WTC11 (cell line): ENCODE measurements at regions not wholly inside any gene's neighbourhood (a gene's known extent, or its start where the extent isn't known, plus 50 kb on each side); places are given as distances from the start of the nearest gene placed in this dataset.

Experiments used
- ATAC-seq: fragments of 200-7000 bp; cut with Tn5 transposase; 2 replicates; pipeline ENCODE4 v1.10.0; 2021; ENCODE audit warnings: mild to moderate bottlenecking, moderate library complexity
- CTCF ChIA-PET: fragments of 300-600 bp; sonication (Branson Sonifier 250); formaldehyde crosslinking; loops from one replicate; lab custom pipeline; 2021; ENCODE audit warnings: antibody characterized with exemption; lab: Charles Lee
- POLR2A ChIA-PET: fragments of 350-600 bp; sonication (Branson Sonifier 250); formaldehyde crosslinking; loops from one replicate; lab custom pipeline; 2021; ENCODE audit warnings: antibody characterized with exemption; lab: Charles Lee
- DNase-seq: peaks from one replicate; pipeline ENCODE4 v3.0.0; 2021; ENCODE audit warnings: low spot score
- H3K27ac Mint-ChIP-seq: 2 replicates; pipeline ENCODE4 v1.8.0; 2021; ENCODE audit warnings: mixed read lengths
- H3K27me3 Mint-ChIP-seq: 2 replicates; pipeline ENCODE4 v1.8.0; 2021; ENCODE audit warnings: low read depth, mild to moderate bottlenecking, moderate library complexity, mixed read lengths
- H3K36me3 Mint-ChIP-seq: 2 replicates; pipeline ENCODE4 v1.8.0; 2021; ENCODE audit warnings: mixed read lengths
- H3K4me1 Mint-ChIP-seq: 2 replicates; pipeline ENCODE4 v1.8.0; 2022; ENCODE audit warnings: mixed read lengths
- H3K4me3 Mint-ChIP-seq: 2 replicates; pipeline ENCODE4 v1.8.0; 2021; ENCODE audit warnings: mild to moderate bottlenecking, moderate library complexity, mixed read lengths
- H3K9me3 Mint-ChIP-seq: 2 replicates; pipeline ENCODE4 v1.8.0; 2021; ENCODE audit warnings: mixed read lengths
- AR ChIP-seq: fragments of 250-450 bp; sonication (Bioruptor Pico); IDR thresholded peaks from 2 replicates; pipeline ENCODE4 v1.9.0; 2021; ENCODE audit warnings: mild to moderate bottlenecking
- ATF1 ChIP-seq: sonication (generic); formaldehyde crosslinking; IDR thresholded peaks from 2 replicates; pipeline ENCODE4 v1.8.1; 2023; ENCODE audit warnings: mild to moderate bottlenecking, moderate library complexity, missing genetic modification reagents
- ATF3 ChIP-seq: sonication (generic); formaldehyde crosslinking; conservative IDR thresholded peaks from 2 replicates; pipeline ENCODE4 v1.8.1; 2022; ENCODE audit warnings: mild to moderate bottlenecking, missing genetic modification reagents
- CREB1 ChIP-seq: sonication (generic); formaldehyde crosslinking; IDR thresholded peaks from 2 replicates; pipeline ENCODE4 v1.8.0; 2023; ENCODE audit warnings: mild to moderate bottlenecking, missing genetic modification reagents
- E2F4 ChIP-seq: sonication (generic); formaldehyde crosslinking; IDR thresholded peaks from 2 replicates; pipeline ENCODE4 v1.8.1; 2022; ENCODE audit warnings: low read depth, mild to moderate bottlenecking, moderate library complexity, missing genetic modification reagents, borderline replicate concordance
- EMX1 ChIP-seq: fragments of 250-450 bp; sonication (Bioruptor Pico); IDR thresholded peaks from 2 replicates; pipeline ENCODE4 v1.8.0; 2021; ENCODE audit warnings: mild to moderate bottlenecking
- KAT7 ChIP-seq: sonication (generic); formaldehyde crosslinking; IDR thresholded peaks from 2 replicates; pipeline ENCODE4 v1.8.1; 2023; ENCODE audit warnings: missing genetic modification reagents, mild to moderate bottlenecking, borderline replicate concordance
- MYBL2 ChIP-seq: sonication (generic); formaldehyde crosslinking; IDR thresholded peaks from 2 replicates; pipeline ENCODE4 v1.8.1; 2023; ENCODE audit warnings: mild to moderate bottlenecking, moderate library complexity, missing genetic modification reagents
- NFYB ChIP-seq: sonication (generic); formaldehyde crosslinking; conservative IDR thresholded peaks from 2 replicates; pipeline ENCODE4 v1.8.0; 2022; ENCODE audit warnings: low read depth, missing genetic modification reagents
- NR2C2 ChIP-seq: sonication (generic); formaldehyde crosslinking; IDR thresholded peaks from 2 replicates; pipeline ENCODE4 v1.8.0; 2022; ENCODE audit warnings: mild to moderate bottlenecking, missing genetic modification reagents
- RELA ChIP-seq: sonication (generic); formaldehyde crosslinking; IDR thresholded peaks from 2 replicates; pipeline ENCODE4 v1.8.1; 2022; ENCODE audit warnings: missing genetic modification reagents, mild to moderate bottlenecking, borderline replicate concordance
- SP1 ChIP-seq: sonication (generic); formaldehyde crosslinking; conservative IDR thresholded peaks from 2 replicates; pipeline ENCODE4 v1.8.1; 2022; ENCODE audit warnings: missing genetic modification reagents
- TCF7 ChIP-seq: sonication (generic); formaldehyde crosslinking; IDR thresholded peaks from 2 replicates; pipeline ENCODE4 v1.8.0; 2022; ENCODE audit warnings: mild to moderate bottlenecking, low read depth, missing genetic modification reagents, moderate library complexity
- USF1 ChIP-seq: sonication (generic); formaldehyde crosslinking; IDR thresholded peaks from 2 replicates; pipeline ENCODE4 v1.8.0; 2022; ENCODE audit warnings: mild to moderate bottlenecking, missing genetic modification reagents
- ZNF317 ChIP-seq: sonication (generic); formaldehyde crosslinking; IDR thresholded peaks from 2 replicates; pipeline ENCODE4 v1.8.1; 2023; ENCODE audit warnings: low read depth, mild to moderate bottlenecking, moderate library complexity, missing genetic modification reagents, borderline replicate concordance
- ZNF512 ChIP-seq: sonication (generic); formaldehyde crosslinking; IDR thresholded peaks from 2 replicates; pipeline ENCODE4 v1.8.1; 2022; ENCODE audit warnings: missing genetic modification reagents, borderline replicate concordance
- ZSCAN18 ChIP-seq: fragments of 250-450 bp; sonication (Bioruptor Pico); IDR thresholded peaks from 2 replicates; pipeline ENCODE4 v2.1.2; 2022; ENCODE audit warnings: mild to moderate bottlenecking, moderate library complexity

- DNase-seq (no peak), ATAC-seq (no peak)
- ChIA-PET POLR2A (no interaction called here), CTCF (no interaction called here)
- Mint-ChIP-seq H3K27me3 (no peaks in the 10 kb centered on the region), H3K4me1 (no peaks in the 10 kb centered on the region), H3K27ac (no peak overlapping the region), H3K4me3 (no peak overlapping the region), H3K9me3 (no peaks in the 10 kb centered on the region), H3K36me3 (no peaks in the 10 kb centered on the region)
- TF ChIP-seq KAT7 (CRISPR knock-in tag) (no peak), ZSCAN18 (no peak), TCF7 (CRISPR knock-in tag) (no peak)
These were observed 160.7 kb upstream of the KCNQ5 start for GRCh38 chr6:72461144-72461543.

GRCh38 chr6:72464246-72464645 is 157.6 kb upstream of the KCNQ5 start:
- no peak overlapping the region for H3K27ac Mint-ChIP-seq
- TF ChIP-seq NFYB (CRISPR knock-in tag) (no peak), CREB1 (CRISPR knock-in tag) (no peak)
- peaks cover 16% of the 10 kb centered on the region for H3K9me3 Mint-ChIP-seq
- CTCF ChIA-PET: no interaction called here
- no peaks in the 10 kb centered on the region for H3K27me3 Mint-ChIP-seq
- H3K4me1 Mint-ChIP-seq: no peaks in the 10 kb centered on the region
- ATAC-seq: no peak
- POLR2A ChIA-PET: no interaction called here
- peaks cover 13% of the 10 kb centered on the region for H3K36me3 Mint-ChIP-seq
- no peak overlapping the region for H3K4me3 Mint-ChIP-seq
- no peak for DNase-seq

GRCh38 chr6:72464791-72465691 is 156.8 kb upstream of the KCNQ5 start:
- Mint-ChIP-seq H3K36me3 (peaks cover 15% of the 10 kb centered on the region), H3K4me3 (no peak overlapping the region), H3K9me3 (peaks cover 19% of the 10 kb centered on the region), H3K27ac (no peak overlapping the region), H3K27me3 (no peaks in the 10 kb centered on the region), H3K4me1 (no peaks in the 10 kb centered on the region)
- ChIA-PET CTCF (no interaction called here), POLR2A (no interaction called here)
- DNase-seq: no peak
- no peak for TF ChIP-seq ATF1
- TF ChIP-seq TCF7 (CRISPR knock-in tag): no peak
- TF ChIP-seq SP1 (CRISPR knock-in tag): no peak
- no peak for TF ChIP-seq ZNF512 (CRISPR knock-in tag)
- no peak for TF ChIP-seq USF1 (CRISPR knock-in tag)
- TF ChIP-seq ZNF317 (CRISPR knock-in tag): no peak
- no peak for ATAC-seq

- Mint-ChIP-seq H3K4me1 (no peaks in the 10 kb centered on the region), H3K27me3 (no peaks in the 10 kb centered on the region), H3K4me3 (no peak overlapping the region), H3K27ac (no peak overlapping the region), H3K36me3 (peaks cover 20% of the 10 kb centered on the region), H3K9me3 (peaks cover 22% of the 10 kb centered on the region)
- DNase-seq: no peak
- CTCF ChIA-PET: interaction anchor here (1.2 kb wide), 1 partner anchor 54 kb away, joined by 5 read pairs; no protein-coding TSS in a partner anchor
- POLR2A ChIA-PET: no interaction called here
- ATAC-seq: no peak
- TF ChIP-seq USF1 (CRISPR knock-in tag) (no peak), TCF7 (CRISPR knock-in tag) (no peak), ATF3 (CRISPR knock-in tag) (no peak), AR (CRISPR knock-in tag) (no peak), NR2C2 (CRISPR knock-in tag) (no peak), E2F4 (CRISPR knock-in tag) (no peak), EMX1 (no peak), MYBL2 (CRISPR knock-in tag) (no peak), RELA (CRISPR knock-in tag) (no peak)
These were observed 155.4 kb upstream of the KCNQ5 start for GRCh38 chr6:72466471-72466870.
